ENCODE measurements at regions not wholly inside any gene's neighbourhood (a gene's known extent, or its start where the extent isn't known, plus 50 kb on each side); places are given as distances from the start of the nearest gene placed in this dataset.

GRCh38 chr3:22606461-22606860 is 596.7 kb upstream of the UBE2E2 start:
- no peaks in the 10 kb centered on the region for H3K27me3 Mint-ChIP-seq
- Histone ChIP-seq H3K4me1 (ENCODE audit: insufficient read depth, low read length) (no peaks in the 10 kb centered on the region), H3K36me3 (ENCODE audit: insufficient read depth, low read length) (no peaks in the 10 kb centered on the region), H3K9me3 (ENCODE audit: control insufficient read depth in 1 of 2, low read length in 2 of 2) (no peaks in the 10 kb centered on the region), H3K27me3 (ENCODE audit: insufficient read depth, low read length) (no peaks in the 10 kb centered on the region), H3K4me3 (ENCODE audit: low read length in 2 of 2) (no peak overlapping the region), H3K27ac (ENCODE audit: low read depth, low read length) (no peak overlapping the region)
- no peak overlapping the region for H3K4me3 Mint-ChIP-seq
- H3K27ac Mint-ChIP-seq = no peak overlapping the region
- no peak for DNase-seq
- H3K4me1 Mint-ChIP-seq = no peaks in the 10 kb centered on the region
- peaks cover 0 to 7% (median 1%) of the 10 kb centered on the region in 8 donors for H3K9me3 Mint-ChIP-seq
- ChIA-PET CTCF (ENCODE audit: partially characterized antibody) (no interaction called here), POLR2A (ENCODE audit: partially characterized antibody) (no interaction called here)
- no peaks in the 10 kb centered on the region for H3K36me3 Mint-ChIP-seq
- intact Hi-C loops (cut with micrococcal nuclease) = no loop called here

- H3K27ac ChIP-seq (ENCODE audit: low read depth, low read length) = no peak overlapping the region
- Mint-ChIP-seq H3K9me3 (peaks cover 0 to 7% (median 1%) of the 10 kb centered on the region in 8 donors), H3K27ac (no peak overlapping the region), H3K36me3 (no peaks in the 10 kb centered on the region), H3K27me3 (no peaks in the 10 kb centered on the region), H3K4me1 (no peaks in the 10 kb centered on the region), H3K4me3 (no peak overlapping the region)
- no peak overlapping the region for H3K4me3 ChIP-seq (ENCODE audit: low read length in 2 of 2)
- intact Hi-C loops (cut with micrococcal nuclease) = no loop called here
- no peaks in the 10 kb centered on the region for H3K4me1 ChIP-seq (ENCODE audit: insufficient read depth, low read length)
- no peak for DNase-seq
- POLR2A ChIA-PET (ENCODE audit: partially characterized antibody) = no interaction called here
- no peaks in the 10 kb centered on the region for H3K9me3 ChIP-seq (ENCODE audit: control insufficient read depth in 1 of 2, low read length in 2 of 2)
- no peaks in the 10 kb centered on the region for H3K36me3 ChIP-seq (ENCODE audit: insufficient read depth, low read length)
- no peaks in the 10 kb centered on the region for H3K27me3 ChIP-seq (ENCODE audit: insufficient read depth, low read length)
- CTCF ChIA-PET (ENCODE audit: partially characterized antibody) = no interaction called here
Observed at GRCh38 chr3:22606938-22607337, 596.2 kb upstream of the UBE2E2 start.

GRCh38 chr3:22608093-22608492 is 595.0 kb upstream of the UBE2E2 start:
- no peak overlapping the region for H3K4me3 ChIP-seq (ENCODE audit: low read length in 2 of 2)
- ChIA-PET CTCF (ENCODE audit: partially characterized antibody) (no interaction called here), POLR2A (ENCODE audit: partially characterized antibody) (no interaction called here)
- Mint-ChIP-seq H3K9me3 (peaks cover 0 to 9% (median 1%) of the 10 kb centered on the region in 8 donors), H3K27ac (no peak overlapping the region), H3K27me3 (no peaks in the 10 kb centered on the region), H3K4me3 (no peak overlapping the region), H3K36me3 (no peaks in the 10 kb centered on the region), H3K4me1 (no peaks in the 10 kb centered on the region)
- no peaks in the 10 kb centered on the region for H3K27me3 ChIP-seq (ENCODE audit: insufficient read depth, low read length)
- no peaks in the 10 kb centered on the region for H3K9me3 ChIP-seq (ENCODE audit: control insufficient read depth in 1 of 2, low read length in 2 of 2)
- no peaks in the 10 kb centered on the region for H3K36me3 ChIP-seq (ENCODE audit: insufficient read depth, low read length)
- intact Hi-C loops (cut with micrococcal nuclease) = no loop called here
- DNase-seq = no peak
- no peak overlapping the region for H3K27ac ChIP-seq (ENCODE audit: low read depth, low read length)
- H3K4me1 ChIP-seq (ENCODE audit: insufficient read depth, low read length) = no peaks in the 10 kb centered on the region

- ChIA-PET CTCF (ENCODE audit: partially characterized antibody) (no interaction called here), POLR2A (ENCODE audit: partially characterized antibody) (no interaction called here)
- no peak overlapping the region for H3K27ac Mint-ChIP-seq
- peaks cover 0 to 9% (median 1%) of the 10 kb centered on the region in 8 donors for H3K9me3 Mint-ChIP-seq
- no peaks in the 10 kb centered on the region for H3K36me3 Mint-ChIP-seq
- Histone ChIP-seq H3K27me3 (ENCODE audit: insufficient read depth, low read length) (no peaks in the 10 kb centered on the region), H3K4me3 (ENCODE audit: low read length in 2 of 2) (no peak overlapping the region), H3K4me1 (ENCODE audit: insufficient read depth, low read length) (no peaks in the 10 kb centered on the region), H3K27ac (ENCODE audit: low read depth, low read length) (no peak overlapping the region), H3K9me3 (ENCODE audit: control insufficient read depth in 1 of 2, low read length in 2 of 2) (no peaks in the 10 kb centered on the region), H3K36me3 (ENCODE audit: insufficient read depth, low read length) (no peaks in the 10 kb centered on the region)
- H3K4me1 Mint-ChIP-seq = no peaks in the 10 kb centered on the region
- DNase-seq = no peak
- intact Hi-C loops (cut with micrococcal nuclease) = no loop called here
- H3K27me3 Mint-ChIP-seq = no peaks in the 10 kb centered on the region
- no peak overlapping the region for H3K4me3 Mint-ChIP-seq
Observed at GRCh38 chr3:22608721-22609120, 594.4 kb upstream of the UBE2E2 start.

- intact Hi-C loops (cut with micrococcal nuclease) = no loop called here
- Histone ChIP-seq H3K4me1 (ENCODE audit: insufficient read depth, low read length) (no peaks in the 10 kb centered on the region), H3K4me3 (ENCODE audit: low read length in 2 of 2) (no peak overlapping the region), H3K9me3 (ENCODE audit: control insufficient read depth in 1 of 2, low read length in 2 of 2) (no peaks in the 10 kb centered on the region), H3K27ac (ENCODE audit: low read depth, low read length) (no peak overlapping the region), H3K27me3 (ENCODE audit: insufficient read depth, low read length) (no peaks in the 10 kb centered on the region), H3K36me3 (ENCODE audit: insufficient read depth, low read length) (no peaks in the 10 kb centered on the region)
- Mint-ChIP-seq H3K4me3 (no peak overlapping the region), H3K27ac (no peak overlapping the region), H3K27me3 (no peaks in the 10 kb centered on the region), H3K9me3 (peaks cover 0 to 9% (median 3%) of the 10 kb centered on the region in 8 donors), H3K36me3 (no peaks in the 10 kb centered on the region), H3K4me1 (no peaks in the 10 kb centered on the region)
- CTCF ChIA-PET (ENCODE audit: partially characterized antibody) = no interaction called here
- POLR2A ChIA-PET (ENCODE audit: partially characterized antibody) = no interaction called here
- DNase-seq = no peak
Observed at GRCh38 chr3:22609139-22609538, 594.0 kb upstream of the UBE2E2 start.

GRCh38 chr3:22612927-22613326 is 590.2 kb upstream of the UBE2E2 start:
- POLR2A ChIA-PET (ENCODE audit: partially characterized antibody) = no interaction called here

GRCh38 chr3:22615790-22616189 is 587.3 kb upstream of the UBE2E2 start:
- ChIA-PET CTCF (ENCODE audit: partially characterized antibody) (no interaction called here), POLR2A (ENCODE audit: partially characterized antibody) (no interaction called here)
- Histone ChIP-seq H3K4me1 (ENCODE audit: insufficient read depth, low read length) (no peaks in the 10 kb centered on the region), H3K4me3 (ENCODE audit: low read length in 2 of 2) (no peak overlapping the region), H3K27ac (ENCODE audit: low read depth, low read length) (no peak overlapping the region), H3K9me3 (ENCODE audit: control insufficient read depth in 1 of 2, low read length in 2 of 2) (no peaks in the 10 kb centered on the region), H3K36me3 (ENCODE audit: insufficient read depth, low read length) (no peaks in the 10 kb centered on the region), H3K27me3 (ENCODE audit: insufficient read depth, low read length) (no peaks in the 10 kb centered on the region)
- Mint-ChIP-seq H3K27me3 (no peaks in the 10 kb centered on the region), H3K36me3 (no peaks in the 10 kb centered on the region), H3K27ac (no peak overlapping the region), H3K9me3 (peaks cover 0 to 10% (median 4%) of the 10 kb centered on the region in 8 donors), H3K4me3 (no peak overlapping the region), H3K4me1 (no peaks in the 10 kb centered on the region)
- intact Hi-C loops (cut with micrococcal nuclease) = no loop called here
- no peak for DNase-seq

More at GRCh38 chr3:22612927-22613326, 590.2 kb upstream of the UBE2E2 start:
- CTCF ChIA-PET (ENCODE audit: partially characterized antibody) = no interaction called here
- Mint-ChIP-seq H3K9me3 (peaks cover 0 to 13% (median 4%) of the 10 kb centered on the region in 8 donors), H3K4me3 (no peak overlapping the region), H3K36me3 (no peaks in the 10 kb centered on the region), H3K4me1 (no peaks in the 10 kb centered on the region), H3K27me3 (no peaks in the 10 kb centered on the region), H3K27ac (no peak overlapping the region)
- Histone ChIP-seq H3K9me3 (ENCODE audit: control insufficient read depth in 1 of 2, low read length in 2 of 2) (no peaks in the 10 kb centered on the region), H3K27me3 (ENCODE audit: insufficient read depth, low read length) (no peaks in the 10 kb centered on the region), H3K27ac (ENCODE audit: low read depth, low read length) (no peak overlapping the region), H3K36me3 (ENCODE audit: insufficient read depth, low read length) (no peaks in the 10 kb centered on the region), H3K4me3 (ENCODE audit: low read length in 2 of 2) (no peak overlapping the region), H3K4me1 (ENCODE audit: insufficient read depth, low read length) (no peaks in the 10 kb centered on the region)
- intact Hi-C loops (cut with micrococcal nuclease) = no loop called here
- DNase-seq = no peak

GRCh38 chr3:22617372-22617771 is 585.8 kb upstream of the UBE2E2 start:
- no peak for DNase-seq
- no peaks in the 10 kb centered on the region for H3K4me1 ChIP-seq (ENCODE audit: insufficient read depth, low read length)
- H3K27me3 Mint-ChIP-seq = no peaks in the 10 kb centered on the region
- no peak overlapping the region for H3K4me3 Mint-ChIP-seq
- H3K36me3 ChIP-seq (ENCODE audit: insufficient read depth, low read length) = no peaks in the 10 kb centered on the region
- H3K27me3 ChIP-seq (ENCODE audit: insufficient read depth, low read length) = no peaks in the 10 kb centered on the region
- ChIA-PET POLR2A (ENCODE audit: partially characterized antibody) (no interaction called here), CTCF (ENCODE audit: partially characterized antibody) (no interaction called here)
- intact Hi-C loops (cut with micrococcal nuclease) = no loop called here
- no peak overlapping the region for H3K4me3 ChIP-seq (ENCODE audit: low read length in 2 of 2)
- H3K27ac ChIP-seq (ENCODE audit: low read depth, low read length) = no peak overlapping the region
- H3K4me1 Mint-ChIP-seq = no peaks in the 10 kb centered on the region
- H3K27ac Mint-ChIP-seq = no peak overlapping the region
- H3K9me3 Mint-ChIP-seq = peaks cover 0 to 8% (median 6%) of the 10 kb centered on the region in 8 donors
- no peaks in the 10 kb centered on the region for H3K36me3 Mint-ChIP-seq
- no peaks in the 10 kb centered on the region for H3K9me3 ChIP-seq (ENCODE audit: control insufficient read depth in 1 of 2, low read length in 2 of 2)
